Tongue (tissue), 1 donor: ENCODE measurements at regions not wholly inside any gene's neighbourhood (a gene's known extent, or its start where the extent isn't known, plus 50 kb on each side); places are given as distances from the start of the nearest gene placed in this dataset.

Experiments
- DNase-seq: peaks from one replicate; pipeline ENCODE4 v3.0.0-alpha.2; 2015

- no peak for DNase-seq
These were observed 131.8 kb upstream of the MCTP2 start for GRCh38 chr15:94099574-94099960.

- peak; percentile 50 for DNase-seq
These were observed 132.3 kb upstream of the MCTP2 start for GRCh38 chr15:94098921-94099573.

GRCh38 chr15:94097552-94097951, 133.8 kb upstream of the MCTP2 start:
- no peak for DNase-seq

- no peak for DNase-seq
These were observed 137.1 kb upstream of the MCTP2 start for GRCh38 chr15:94094310-94094709.

GRCh38 chr15:94086341-94086740, 145.0 kb upstream of the MCTP2 start:
- DNase-seq = peak; percentile 28

- no peak for DNase-seq
These were observed 147.8 kb upstream of the MCTP2 start for GRCh38 chr15:94083467-94084052.

- peak; percentile 64 for DNase-seq
These were observed 149.5 kb upstream of the MCTP2 start for GRCh38 chr15:94081829-94082228.

GRCh38 chr15:94080989-94081605, 150.3 kb upstream of the MCTP2 start:
- DNase-seq = no peak

GRCh38 chr15:94080416-94080815, 150.9 kb upstream of the MCTP2 start:
- DNase-seq = peak; percentile 33

- no peak for DNase-seq
These were observed 151.4 kb upstream of the MCTP2 start for GRCh38 chr15:94079968-94080367.

GRCh38 chr15:94079459-94079858, 151.9 kb upstream of the MCTP2 start:
- peak; percentile 27 for DNase-seq

- no peak for DNase-seq
These were observed 153.4 kb upstream of the MCTP2 start for GRCh38 chr15:94077938-94078337.

- DNase-seq = peak; percentile 92
These were observed 156.0 kb upstream of the MCTP2 start for GRCh38 chr15:94075349-94075748.

- DNase-seq = peak; percentile 89
These were observed 160.7 kb upstream of the MCTP2 start for GRCh38 chr15:94070356-94071295.

GRCh38 chr15:94069844-94070243, 161.5 kb upstream of the MCTP2 start:
- peak; percentile 28 for DNase-seq

- DNase-seq = no peak
These were observed 164.6 kb upstream of the MCTP2 start for GRCh38 chr15:94066811-94067210.

- DNase-seq = no peak
These were observed 165.3 kb upstream of the MCTP2 start for GRCh38 chr15:94066046-94066445.

GRCh38 chr15:94064676-94065313, 166.6 kb upstream of the MCTP2 start:
- no peak for DNase-seq

- DNase-seq = no peak
These were observed 170.3 kb upstream of the MCTP2 start for GRCh38 chr15:94061041-94061440.

GRCh38 chr15:94059013-94059587, 172.3 kb upstream of the MCTP2 start:
- no peak for DNase-seq

GRCh38 chr15:94057305-94057704, 174.1 kb upstream of the MCTP2 start:
- DNase-seq = no peak

GRCh38 chr15:94056314-94056713, 175.0 kb upstream of the MCTP2 start:
- DNase-seq = no peak
